Nephron (organoid): ENCODE measurements at regions not wholly inside any gene's neighbourhood (a gene's known extent, or its start where the extent isn't known, plus 50 kb on each side); places are given as distances from the start of the nearest gene placed in this dataset.

Source experiments
- H3K27ac Mint-ChIP-seq, 3 experiments: 2 replicates each; pipeline ENCODE4 v1.8.0; 2020; ENCODE audit warnings: mixed read lengths in 3 of 3, mild to moderate bottlenecking in 2 of 3, moderate library complexity in 1 of 3
- H3K27me3 Mint-ChIP-seq: 2 replicates; pipeline ENCODE4 v1.8.0; 2021; ENCODE audit warnings: low read depth, mild to moderate bottlenecking, moderate library complexity, mixed read lengths
- H3K36me3 Mint-ChIP-seq: 2 replicates; pipeline ENCODE4 v1.8.0; 2020; ENCODE audit warnings: low read depth, mixed read lengths
- H3K4me1 Mint-ChIP-seq: 2 replicates; pipeline ENCODE4 v1.8.0; 2020; ENCODE audit warnings: mixed read lengths
- H3K4me3 Mint-ChIP-seq, 3 experiments: 2 replicates each; pipeline ENCODE4 v1.8.0; 2020; ENCODE audit warnings: mild to moderate bottlenecking in 3 of 3, mixed read lengths in 3 of 3, moderate library complexity in 2 of 3
- H3K9me3 Mint-ChIP-seq: 2 replicates; pipeline ENCODE4 v1.8.0; 2020; ENCODE audit warnings: mixed read lengths
- CTCF ChIP-seq, 3 experiments: fragments of 200-600 bp; sonication (generic); IDR thresholded peaks; one replicate each; pipeline ENCODE4 v1.5.0; 2021; ENCODE audit warnings: antibody characterized with exemption in 3 of 3; ENCODE audit not compliant: unreplicated experiment in 3 of 3

- Mint-ChIP-seq H3K27ac (no peak overlapping the region), H3K27me3 (peaks cover 14% of the 10 kb centered on the region), H3K4me1 (no peaks in the 10 kb centered on the region), H3K36me3 (no peaks in the 10 kb centered on the region), H3K4me3 (no peak overlapping the region), H3K9me3 (no peaks in the 10 kb centered on the region)
- TF ChIP-seq CTCF (IDR thresholded peaks at IDR 0.05; ENCODE audit: unreplicated experiment in 3 of 3) = no peak
These were observed 152.7 kb upstream of the SYNDIG1 start for GRCh38 chr20:24316731-24317130.

- peaks cover 21% of the 10 kb centered on the region for H3K27me3 Mint-ChIP-seq
- no peak overlapping the region for H3K27ac Mint-ChIP-seq
- no peaks in the 10 kb centered on the region for H3K36me3 Mint-ChIP-seq
- H3K4me1 Mint-ChIP-seq = no peaks in the 10 kb centered on the region
- no peak for TF ChIP-seq CTCF (IDR thresholded peaks at IDR 0.05; ENCODE audit: unreplicated experiment in 3 of 3)
- H3K4me3 Mint-ChIP-seq = no peak overlapping the region
- no peaks in the 10 kb centered on the region for H3K9me3 Mint-ChIP-seq
These were observed 155.4 kb upstream of the SYNDIG1 start for GRCh38 chr20:24314053-24314452.

- Mint-ChIP-seq H3K36me3 (no peaks in the 10 kb centered on the region), H3K9me3 (no peaks in the 10 kb centered on the region), H3K27me3 (peaks cover 21% of the 10 kb centered on the region), H3K4me3 (no peak overlapping the region), H3K4me1 (no peaks in the 10 kb centered on the region), H3K27ac (no peak overlapping the region)
- no peak for TF ChIP-seq CTCF (IDR thresholded peaks at IDR 0.05; ENCODE audit: unreplicated experiment in 3 of 3)
These were observed 159.8 kb upstream of the SYNDIG1 start for GRCh38 chr20:24309596-24309995.

GRCh38 chr20:24305371-24305770, 164.1 kb upstream of the SYNDIG1 start:
- Mint-ChIP-seq H3K9me3 (no peaks in the 10 kb centered on the region), H3K4me3 (no peak overlapping the region), H3K36me3 (no peaks in the 10 kb centered on the region), H3K4me1 (no peaks in the 10 kb centered on the region), H3K27ac (no peak overlapping the region), H3K27me3 (peaks cover 13% of the 10 kb centered on the region)
- TF ChIP-seq CTCF (IDR thresholded peaks at IDR 0.05; ENCODE audit: unreplicated experiment in 3 of 3) = no peak

GRCh38 chr20:24304291-24304690, 165.1 kb upstream of the SYNDIG1 start:
- no peak overlapping the region for H3K27ac Mint-ChIP-seq
- peaks cover 13% of the 10 kb centered on the region for H3K27me3 Mint-ChIP-seq
- H3K4me1 Mint-ChIP-seq = no peaks in the 10 kb centered on the region
- no peaks in the 10 kb centered on the region for H3K9me3 Mint-ChIP-seq
- TF ChIP-seq CTCF (IDR thresholded peaks at IDR 0.05; ENCODE audit: unreplicated experiment in 3 of 3) = no peak
- no peak overlapping the region for H3K4me3 Mint-ChIP-seq
- H3K36me3 Mint-ChIP-seq = no peaks in the 10 kb centered on the region

GRCh38 chr20:24303393-24304170, 165.8 kb upstream of the SYNDIG1 start:
- Mint-ChIP-seq H3K27me3 (peaks cover 13% of the 10 kb centered on the region), H3K4me3 (no peak overlapping the region), H3K27ac (no peak overlapping the region), H3K9me3 (no peaks in the 10 kb centered on the region), H3K4me1 (no peaks in the 10 kb centered on the region), H3K36me3 (no peaks in the 10 kb centered on the region)
- peak in 1 of 3 experiments; percentile 11 for TF ChIP-seq CTCF (IDR thresholded peaks at IDR 0.05; ENCODE audit: unreplicated experiment in 3 of 3)
